Naive thymus-derived CD8-positive, alpha-beta T cell (primary cell): ENCODE measurements at regions not wholly inside any gene's neighbourhood (a gene's known extent, or its start where the extent isn't known, plus 50 kb on each side); places are given as distances from the start of the nearest gene placed in this dataset.

Experiments
- ATAC-seq, 2 donors: fragments of 150-1000 bp; cut with Tn5 transposase in 1 of 2; sonication (Bioruptor Pico), chemical (Tn5 transposase) in 1 of 2; 1 replicate in 1 of 2; 2 replicates in 1 of 2; pipeline ENCODE4 v1.10.0; 2021; ENCODE audit warnings: mild to moderate bottlenecking in 2 of 2, moderate library complexity in 2 of 2
- POLR2A ChIA-PET: fragments of 350-600 bp; sonication (Branson Sonifier 250); formaldehyde crosslinking; loops from one replicate; lab custom pipeline; 2021; ENCODE audit warnings: antibody characterized with exemption; lab: Charles Lee
- DNase-seq, 10 donors: peaks; one replicate each; pipeline versions ENCODE4 v3.0.0 to v3.0.0-alpha.2; 2020 to 2022
- H3K27ac Mint-ChIP-seq, 10 donors: one replicate each; pipeline ENCODE4 v1.8.0; 2020 to 2022; ENCODE audit warnings: mild to moderate bottlenecking in 10 of 10, mixed read lengths in 10 of 10, moderate library complexity in 4 of 10, inconsistent platforms in 1 of 10
- H3K27me3 Mint-ChIP-seq, 5 donors: one replicate each; pipeline ENCODE4 v1.8.0; 2021 to 2022; ENCODE audit warnings: mixed read lengths in 5 of 5
- H3K36me3 Mint-ChIP-seq, 3 donors: one replicate each; pipeline ENCODE4 v1.8.0; 2020 to 2022; ENCODE audit warnings: mixed read lengths in 3 of 3, mild to moderate bottlenecking in 2 of 3, inconsistent platforms in 1 of 3
- H3K4me1 Mint-ChIP-seq, 4 donors: one replicate each; pipeline ENCODE4 v1.8.0; 2021 to 2022; ENCODE audit warnings: mixed read lengths in 4 of 4
- H3K4me3 Mint-ChIP-seq, 10 donors: one replicate each; pipeline ENCODE4 v1.8.0; 2020 to 2022; ENCODE audit warnings: mild to moderate bottlenecking in 10 of 10, mixed read lengths in 10 of 10, moderate library complexity in 6 of 10, inconsistent platforms in 1 of 10
- H3K9me3 Mint-ChIP-seq, 9 donors: one replicate each; pipeline ENCODE4 v1.8.0; 2020 to 2022; ENCODE audit warnings: mixed read lengths in 9 of 9, mild to moderate bottlenecking in 3 of 9, inconsistent platforms in 1 of 9, moderate library complexity in 1 of 9

DNA sequence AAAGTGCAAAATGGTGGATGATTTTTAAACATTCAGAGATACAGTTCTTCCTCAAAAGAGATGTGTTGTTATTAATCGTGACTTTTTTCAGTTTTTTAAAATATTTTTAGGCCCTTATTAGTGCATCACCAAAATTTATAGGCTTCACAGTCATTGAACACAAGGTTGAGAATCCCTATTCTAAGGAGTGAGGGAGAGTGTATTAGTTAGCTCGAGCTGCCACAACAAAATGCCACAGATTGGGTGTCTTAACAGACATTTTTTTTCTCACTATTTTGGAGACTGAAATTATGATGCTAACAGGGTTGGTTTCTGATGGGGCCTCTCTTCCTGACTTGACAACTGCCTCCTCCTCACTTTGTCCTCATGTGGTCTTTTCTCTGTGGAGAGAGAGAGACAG, 145.9 kb upstream of the TPRG1 start:
- Mint-ChIP-seq H3K27ac (no peak overlapping the region), H3K9me3 (peaks cover 0 to 2% (median 0%) of the 10 kb centered on the region in 9 donors), H3K27me3 (peaks cover 3 to 25% (median 9%) of the 10 kb centered on the region in 5 donors), H3K4me3 (no peak overlapping the region), H3K4me1 (no peaks in the 10 kb centered on the region), H3K36me3 (peaks cover 0 to 3% (median 0%) of the 10 kb centered on the region in 3 donors)
- POLR2A ChIA-PET: no interaction called here
- DNase-seq: no peak
- ATAC-seq: no peak

DNA sequence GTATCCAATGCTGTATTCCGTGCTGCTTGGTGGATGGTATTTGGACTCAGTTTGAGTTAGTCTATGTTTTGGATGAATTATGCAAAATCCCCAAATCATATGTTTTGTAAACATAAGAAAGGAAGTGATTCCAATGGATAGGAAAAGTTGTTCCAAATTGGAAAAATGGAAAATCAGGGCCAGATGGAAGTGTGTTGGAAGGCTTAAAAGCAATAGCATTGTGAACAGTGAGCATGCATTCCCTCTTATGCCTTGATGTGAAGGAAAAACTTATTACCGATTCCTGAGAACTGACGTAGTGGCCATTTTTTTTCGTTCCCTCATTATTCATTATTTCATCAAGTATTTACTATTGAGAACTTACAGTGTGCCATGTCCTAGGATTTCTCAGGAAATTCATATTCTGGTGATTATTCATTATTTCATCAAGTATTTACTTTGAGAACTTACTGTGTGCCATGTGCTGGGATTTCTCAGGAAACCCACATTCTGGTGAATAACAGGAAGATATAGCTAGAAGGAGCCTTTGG, 144.1 kb upstream of the TPRG1 start:
- H3K9me3 Mint-ChIP-seq: peaks cover 0 to 2% (median 0%) of the 10 kb centered on the region in 9 donors
- POLR2A ChIA-PET: no interaction called here
- H3K27ac Mint-ChIP-seq: no peak overlapping the region
- H3K27me3 Mint-ChIP-seq: peaks cover 3 to 25% (median 9%) of the 10 kb centered on the region in 5 donors
- no peaks in the 10 kb centered on the region for H3K4me1 Mint-ChIP-seq
- DNase-seq (no peak), ATAC-seq (no peak)
- peaks cover 0 to 3% (median 0%) of the 10 kb centered on the region in 3 donors for H3K36me3 Mint-ChIP-seq
- no peak overlapping the region for H3K4me3 Mint-ChIP-seq

DNA sequence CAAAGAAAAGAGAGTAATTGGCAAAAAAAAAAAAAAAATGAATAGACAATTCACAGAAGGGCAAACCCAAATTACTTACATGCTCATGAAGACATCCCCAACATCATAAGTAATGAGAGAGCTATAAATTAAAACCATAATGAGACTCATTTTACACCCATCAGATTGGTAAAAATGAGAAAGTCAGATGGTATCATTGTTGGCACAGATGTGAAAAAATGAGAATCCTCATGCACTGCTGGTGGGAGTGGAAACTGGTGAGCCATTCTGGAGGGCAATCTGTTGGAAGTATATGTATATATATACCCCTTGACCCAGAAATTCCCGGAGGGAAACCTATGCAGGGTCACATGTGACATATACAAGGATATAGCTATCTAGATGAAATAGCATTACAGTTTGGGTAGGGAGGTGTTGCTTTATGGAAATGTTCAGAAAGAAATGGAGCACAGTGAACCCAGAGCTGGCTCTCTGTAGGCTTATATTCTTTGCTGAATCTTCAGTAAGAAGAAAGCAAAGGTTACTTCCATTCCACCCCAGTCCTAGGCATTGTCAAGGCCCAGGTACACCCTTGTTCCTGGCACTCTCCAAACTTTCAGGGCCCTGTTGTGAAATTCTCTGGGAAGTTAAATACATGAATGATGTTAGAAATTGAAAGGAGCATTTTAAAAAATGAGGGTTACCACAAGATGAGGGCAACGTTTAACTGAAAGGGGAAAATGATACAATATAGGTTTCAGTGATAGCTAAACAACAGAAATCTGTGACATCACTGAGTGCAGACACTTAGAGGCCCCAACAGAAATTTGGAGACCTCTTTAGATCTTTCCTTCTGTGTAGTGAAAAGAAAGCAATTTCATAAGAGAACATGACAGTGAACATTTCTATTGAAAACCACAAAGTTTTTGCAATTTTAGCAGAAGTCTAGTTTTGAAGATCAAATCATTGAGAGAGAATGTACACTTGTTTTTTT, 132.7 kb upstream of the TPRG1 start:
- ATAC-seq: no peak
- H3K36me3 Mint-ChIP-seq: no peaks in the 10 kb centered on the region
- DNase-seq: peak in 1 of 10 donors; percentile 4
- peak overlapping the region in 4 of 10 donors; percentile 5 to 27 (median 14) for H3K27ac Mint-ChIP-seq
- no peaks in the 10 kb centered on the region for H3K27me3 Mint-ChIP-seq
- no peak overlapping the region for H3K4me3 Mint-ChIP-seq
- H3K4me1 Mint-ChIP-seq: peaks cover 3 to 11% (median 5%) of the 10 kb centered on the region in 4 donors
- no peaks in the 10 kb centered on the region for H3K9me3 Mint-ChIP-seq
- POLR2A ChIA-PET: interaction anchor here (0.7 kb wide), 1 partner anchor 14 kb away, joined by 4 read pairs; no protein-coding TSS in a partner anchor

DNA sequence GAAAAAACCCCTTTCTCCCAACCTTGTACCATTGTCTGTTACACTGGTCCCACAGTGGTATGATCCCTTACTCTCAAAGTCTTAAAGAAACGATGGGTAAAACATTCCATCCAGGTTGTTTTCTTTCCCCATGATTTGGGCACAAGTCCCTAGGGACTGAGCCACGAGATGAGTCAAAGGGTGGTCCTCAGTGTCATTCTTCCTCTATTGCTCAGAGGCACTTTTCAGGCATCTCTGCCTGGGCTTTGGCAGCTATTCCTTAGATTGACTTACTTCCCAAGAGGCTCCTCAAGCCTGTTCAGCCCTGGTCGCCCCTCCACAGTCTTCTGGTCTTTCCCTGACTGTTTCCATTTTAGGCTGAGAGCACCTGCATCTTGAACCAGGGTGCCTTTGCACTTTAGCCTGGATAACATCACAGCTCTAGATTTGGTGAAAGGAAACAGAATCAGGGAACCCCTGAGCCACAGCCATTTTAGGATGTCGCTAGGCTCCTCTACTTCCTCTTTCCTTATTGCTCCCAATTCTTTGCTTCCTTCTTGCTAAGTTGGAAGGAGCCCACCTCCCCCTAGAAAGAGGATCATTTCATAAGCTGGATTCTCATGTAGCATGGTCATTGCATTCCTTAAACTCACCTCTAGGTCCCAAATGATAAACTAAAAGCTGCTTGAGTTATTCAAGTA, 131.0 kb upstream of the TPRG1 start:
- Mint-ChIP-seq H3K4me3 (no peak overlapping the region), H3K36me3 (no peaks in the 10 kb centered on the region), H3K9me3 (no peaks in the 10 kb centered on the region), H3K27ac (peak overlapping the region in 2 of 10 donors; percentile 11 to 44), H3K27me3 (no peaks in the 10 kb centered on the region), H3K4me1 (peaks cover 3 to 11% (median 5%) of the 10 kb centered on the region in 4 donors)
- POLR2A ChIA-PET: interaction anchor here (1.6 kb wide), 1 partner anchor 1302 kb away, joined by 9 read pairs; no protein-coding TSS in a partner anchor
- no peak for ATAC-seq
- no peak for DNase-seq

DNA sequence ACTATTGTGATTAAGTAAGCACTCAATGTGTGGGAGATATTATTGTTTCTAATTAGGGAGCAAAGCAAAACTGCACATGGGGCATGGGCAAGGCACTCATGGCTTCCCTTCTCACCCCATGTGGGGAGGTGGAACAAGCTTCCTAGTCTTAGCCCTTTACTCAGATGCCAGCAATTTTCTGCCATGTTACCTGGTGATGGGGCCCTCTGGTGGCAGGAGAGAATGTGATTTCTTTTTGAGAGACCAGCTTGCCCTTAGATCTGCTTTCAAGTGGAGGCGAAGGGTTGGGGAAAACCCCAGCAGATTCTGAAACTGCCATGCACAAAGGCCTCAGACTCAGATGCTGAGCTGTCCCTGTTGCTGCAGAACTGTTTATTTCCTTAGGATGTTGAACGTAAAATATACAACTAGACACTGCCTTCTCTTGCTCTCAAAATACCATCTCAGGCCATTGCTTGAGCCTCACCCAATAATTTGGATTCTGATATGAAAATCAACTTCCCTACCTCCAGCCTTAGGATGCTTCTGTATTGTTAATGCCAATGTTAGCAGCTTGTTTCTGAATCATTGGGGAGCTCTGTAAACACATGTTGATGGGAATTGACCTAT, 130.2 kb upstream of the TPRG1 start:
- peak; percentile 99 to 100 for ATAC-seq

DNA sequence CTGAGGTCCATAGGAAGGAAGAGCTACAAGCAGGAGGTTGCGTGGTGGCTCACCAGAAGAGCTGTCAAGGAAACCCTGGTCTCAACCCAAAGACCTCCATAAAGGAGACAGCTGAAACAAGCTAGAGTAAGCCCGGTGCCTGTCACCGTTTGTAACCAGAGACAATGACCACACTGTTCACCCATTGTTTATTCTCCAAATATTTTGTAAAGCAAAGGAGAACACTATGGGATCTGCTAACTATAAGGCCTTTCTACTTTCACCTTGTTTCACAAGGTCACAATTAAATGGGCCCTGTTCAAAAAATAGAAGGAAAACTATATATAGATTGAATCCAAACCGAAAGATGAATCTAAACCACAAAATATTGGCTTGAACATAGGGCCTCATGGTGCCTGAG, 128.9 kb upstream of the TPRG1 start:
- no peak for ATAC-seq
- POLR2A ChIA-PET: interaction anchor here (0.6 to 1.4 kb wide), 2 partner anchors 24 to 103 kb away, joined by 3 read pairs; no protein-coding TSS in a partner anchor
- Mint-ChIP-seq H3K36me3 (no peaks in the 10 kb centered on the region), H3K4me3 (no peak overlapping the region), H3K27me3 (no peaks in the 10 kb centered on the region), H3K27ac (no peak overlapping the region), H3K4me1 (peaks cover 3 to 11% (median 5%) of the 10 kb centered on the region in 4 donors), H3K9me3 (no peaks in the 10 kb centered on the region)
- no peak for DNase-seq

More for the DNA sequence above, 130.2 kb upstream of the TPRG1 start:
- Mint-ChIP-seq H3K4me3 (no peak overlapping the region), H3K9me3 (no peaks in the 10 kb centered on the region), H3K27ac (peak overlapping the region in 6 of 10 donors; percentile 8 to 75 (median 33)), H3K36me3 (no peaks in the 10 kb centered on the region), H3K4me1 (peaks cover 3 to 11% (median 5%) of the 10 kb centered on the region in 4 donors), H3K27me3 (no peaks in the 10 kb centered on the region)
- POLR2A ChIA-PET: interaction anchor here (1.1 to 1.6 kb wide), 3 partner anchors 104 to 1303 kb away, joined by 3 to 9 read pairs (median 6); no protein-coding TSS in a partner anchor
- DNase-seq: peak; percentile 41 to 82 (median 66)

DNA sequence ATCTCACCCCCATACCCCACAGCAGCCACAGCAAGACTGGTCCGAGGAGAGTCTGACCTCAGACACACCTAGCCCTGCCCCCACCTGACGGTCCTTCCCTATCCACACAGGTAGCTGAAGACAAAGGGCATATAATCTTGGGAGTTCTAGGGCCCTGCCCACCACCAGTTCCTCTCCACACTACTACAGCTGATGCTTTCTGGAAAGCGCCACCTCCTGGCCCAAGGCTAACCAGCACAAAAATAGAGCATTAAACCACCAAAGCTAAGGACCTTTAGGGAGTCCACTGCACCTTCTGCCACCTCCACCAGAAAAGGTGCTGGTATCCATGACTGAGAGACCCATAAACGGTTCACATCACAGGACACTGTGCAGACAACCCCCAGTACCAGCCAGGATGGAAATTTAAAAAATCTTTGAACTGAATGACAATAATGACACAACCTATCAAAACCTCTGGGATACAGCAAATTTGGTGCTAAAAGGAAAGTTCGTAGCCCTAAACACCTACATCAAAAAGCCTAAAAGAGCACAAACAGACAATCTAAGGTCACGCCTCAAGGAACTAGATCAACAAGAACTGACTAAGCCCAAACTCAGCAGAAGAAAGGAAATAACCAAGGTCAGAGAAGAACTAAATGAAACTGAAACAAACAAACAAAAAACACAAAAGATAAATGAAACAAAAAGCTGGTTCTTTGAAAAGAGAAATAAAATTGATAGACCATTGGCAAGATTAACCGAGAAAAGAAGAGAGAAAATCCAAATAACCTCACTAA, 122.1 kb upstream of the TPRG1 start:
- Mint-ChIP-seq H3K4me3 (peak overlapping the region in 2 of 10 donors; percentile 13 to 51), H3K4me1 (peaks cover 3 to 13% (median 5%) of the 10 kb centered on the region in 4 donors), H3K27me3 (peaks cover 2 to 20% (median 8%) of the 10 kb centered on the region in 5 donors), H3K36me3 (no peaks in the 10 kb centered on the region), H3K9me3 (no peaks in the 10 kb centered on the region), H3K27ac (peak overlapping the region in 7 of 10 donors; percentile 2 to 84 (median 30))
- POLR2A ChIA-PET: no interaction called here
- ATAC-seq (no peak), DNase-seq (no peak)

DNA sequence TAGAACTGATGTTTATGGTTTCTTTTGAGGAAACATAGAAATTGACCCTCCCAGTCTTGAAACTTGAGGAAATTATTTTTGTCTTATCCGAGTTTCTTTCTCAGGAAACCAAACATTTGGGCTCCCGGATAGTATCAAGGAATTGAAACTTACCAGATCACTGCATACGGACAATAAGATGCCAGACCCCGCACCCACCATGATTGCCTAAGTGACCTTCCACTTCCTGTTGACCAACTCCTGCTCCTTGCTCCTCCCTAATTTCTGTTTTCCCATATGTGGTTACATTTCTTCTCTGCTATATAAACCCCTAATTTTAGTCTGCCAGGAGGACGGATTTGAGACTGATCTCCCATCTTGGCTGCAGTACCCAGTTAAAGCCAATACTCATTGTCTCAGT, 118.4 kb upstream of the TPRG1 start:
- POLR2A ChIA-PET: no interaction called here
- H3K27me3 Mint-ChIP-seq: peaks cover 2 to 30% (median 10%) of the 10 kb centered on the region in 5 donors
- peak overlapping the region in 1 of 10 donors; percentile 15 for H3K27ac Mint-ChIP-seq
- no peaks in the 10 kb centered on the region for H3K36me3 Mint-ChIP-seq
- DNase-seq (no peak), ATAC-seq (no peak)
- no peaks in the 10 kb centered on the region for H3K9me3 Mint-ChIP-seq
- H3K4me1 Mint-ChIP-seq: peaks cover 3 to 13% (median 5%) of the 10 kb centered on the region in 4 donors
- H3K4me3 Mint-ChIP-seq: no peak overlapping the region

DNA sequence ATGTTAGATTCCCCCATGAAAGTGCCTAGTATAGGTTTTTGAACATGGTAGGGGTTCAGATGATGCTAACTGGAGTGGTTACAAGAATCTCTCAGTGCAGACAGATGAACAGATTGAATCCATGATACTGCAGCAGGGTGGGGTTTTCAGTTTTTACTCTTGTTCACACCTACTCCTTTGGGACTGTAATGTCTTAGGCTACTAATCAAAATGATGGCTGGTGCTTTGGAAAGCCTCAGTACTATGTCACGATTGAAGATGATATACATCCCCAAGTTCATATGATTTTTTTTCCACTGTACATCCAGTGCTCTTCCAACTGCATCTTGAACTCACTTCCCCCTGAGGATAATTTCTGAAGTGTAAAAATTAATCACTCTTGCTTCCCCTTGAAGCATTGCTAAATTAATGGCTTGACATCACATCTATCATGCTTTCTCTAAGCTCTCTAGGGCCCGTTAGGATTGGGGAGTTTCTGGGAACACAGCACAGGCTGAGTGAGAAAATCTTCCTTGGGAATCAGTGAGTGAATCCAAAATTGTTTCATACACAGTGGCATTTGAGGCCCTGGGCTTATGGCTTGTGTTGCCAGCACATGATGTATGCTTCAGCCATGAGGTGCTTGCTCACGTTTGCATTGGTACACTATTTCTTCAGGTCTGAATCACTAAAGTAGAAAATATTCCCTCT, 115.0 kb upstream of the TPRG1 start:
- POLR2A ChIA-PET: no interaction called here
- H3K27ac Mint-ChIP-seq: no peak overlapping the region
- DNase-seq (no peak), ATAC-seq (no peak)
- peaks cover 0 to 5% (median 5%) of the 10 kb centered on the region in 3 donors for H3K36me3 Mint-ChIP-seq
- no peak overlapping the region for H3K4me3 Mint-ChIP-seq
- H3K4me1 Mint-ChIP-seq: no peaks in the 10 kb centered on the region
- H3K9me3 Mint-ChIP-seq: peaks cover 0 to 10% (median 4%) of the 10 kb centered on the region in 9 donors
- peaks cover 0 to 10% (median 3%) of the 10 kb centered on the region in 5 donors for H3K27me3 Mint-ChIP-seq

DNA sequence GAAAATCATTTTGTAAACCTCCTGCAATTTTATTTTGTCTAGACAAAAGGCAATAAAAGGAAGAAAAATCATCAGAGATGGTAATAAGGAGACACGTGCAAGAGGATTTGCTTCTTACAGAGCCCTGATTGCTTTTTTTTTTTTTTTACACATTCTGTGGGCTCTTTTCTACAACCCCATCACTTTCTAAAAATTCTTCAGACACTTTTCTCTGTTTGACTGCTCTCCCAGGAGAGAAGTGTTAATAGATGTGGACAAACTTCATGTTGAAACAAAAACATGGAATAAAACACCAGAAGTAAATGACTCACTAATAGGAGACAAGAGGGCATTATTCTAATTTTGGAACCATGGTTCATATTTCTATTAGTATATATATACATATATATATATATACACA, 114.4 kb upstream of the TPRG1 start:
- Mint-ChIP-seq H3K4me1 (no peaks in the 10 kb centered on the region), H3K4me3 (no peak overlapping the region), H3K27me3 (peaks cover 0 to 10% (median 2%) of the 10 kb centered on the region in 5 donors), H3K36me3 (peaks cover 0 to 6% (median 5%) of the 10 kb centered on the region in 3 donors), H3K27ac (no peak overlapping the region), H3K9me3 (peaks cover 4 to 16% (median 10%) of the 10 kb centered on the region in 9 donors)
- ATAC-seq (no peak), DNase-seq (no peak)
- POLR2A ChIA-PET: no interaction called here

DNA sequence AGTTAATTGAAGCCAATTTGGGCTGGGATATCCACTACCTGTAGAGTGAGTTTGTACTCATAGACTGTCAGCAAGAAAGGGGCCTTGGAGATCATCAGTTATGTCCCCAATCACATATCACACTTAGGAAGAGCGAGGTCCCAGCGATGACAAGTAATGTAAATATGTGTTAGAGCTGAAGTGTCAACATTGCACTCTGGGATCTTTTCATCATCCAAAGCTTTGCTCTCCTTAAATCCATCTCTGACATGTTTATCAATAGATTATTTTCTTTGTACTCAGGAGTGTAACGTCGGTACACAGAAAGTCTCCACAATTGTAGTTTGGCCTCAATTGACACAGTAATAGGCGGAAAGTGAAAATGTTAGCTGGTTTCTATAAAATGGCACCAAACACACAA, 113.7 kb upstream of the TPRG1 start:
- H3K27ac Mint-ChIP-seq: no peak overlapping the region
- H3K27me3 Mint-ChIP-seq: peaks cover 0 to 10% (median 2%) of the 10 kb centered on the region in 5 donors
- peaks cover 0 to 7% (median 5%) of the 10 kb centered on the region in 3 donors for H3K36me3 Mint-ChIP-seq
- POLR2A ChIA-PET: no interaction called here
- no peak for ATAC-seq
- H3K4me1 Mint-ChIP-seq: no peaks in the 10 kb centered on the region
- DNase-seq: no peak
- no peak overlapping the region for H3K4me3 Mint-ChIP-seq
- peaks cover 6 to 23% (median 12%) of the 10 kb centered on the region in 9 donors for H3K9me3 Mint-ChIP-seq
